HG03342 (cell line): ENCODE measurements at regions not wholly inside any gene's neighbourhood (a gene's known extent, or its start where the extent isn't known, plus 50 kb on each side); places are given as distances from the start of the nearest gene placed in this dataset.
"Not testable (repeated sequence)": the region's sequence is repeated elsewhere in the genome, so short reads cannot be mapped to it uniquely, and the experiment has no call there.

Source experiments
- ATAC-seq: cut with Tn5 transposase; IDR thresholded peaks from one replicate; pipeline ENCODE4 v1.9.1; 2021; ENCODE audit warnings: mild to moderate bottlenecking, moderate library complexity; ENCODE audit not compliant: unreplicated experiment

- ATAC-seq, result no peak
Measured at GRCh38 chr6:106802139-106802538, 172.4 kb downstream of the CD24 start.

GRCh38 chr6:106801256-106801655 lies 171.9 kb downstream of the QRSL1 start:
- ATAC-seq, result no peak

GRCh38 chr6:106800379-106800778 lies 171.0 kb downstream of the QRSL1 start:
- ATAC-seq, result no peak

- peak; percentile 82 for ATAC-seq
Measured at GRCh38 chr6:106799031-106799894, 169.9 kb downstream of the QRSL1 start.

GRCh38 chr6:106797186-106797585 lies 167.8 kb downstream of the QRSL1 start:
- ATAC-seq, result no peak

- no peak for ATAC-seq
Measured at GRCh38 chr6:106796781-106797180, 167.4 kb downstream of the QRSL1 start.

GRCh38 chr6:106794129-106794528 lies 164.8 kb downstream of the QRSL1 start:
- ATAC-seq, result no peak

GRCh38 chr6:106792536-106793236 lies 163.3 kb downstream of the QRSL1 start:
- no peak for ATAC-seq

GRCh38 chr6:106790935-106791334 lies 161.6 kb downstream of the QRSL1 start:
- no peak for ATAC-seq

GRCh38 chr6:106790149-106790770 lies 160.9 kb downstream of the QRSL1 start:
- no peak for ATAC-seq

- no peak for ATAC-seq
Measured at GRCh38 chr6:106789428-106790148, 160.2 kb downstream of the QRSL1 start.

- no peak for ATAC-seq
Measured at GRCh38 chr6:106788761-106789160, 159.4 kb downstream of the QRSL1 start.

GRCh38 chr6:106787327-106788196 lies 158.2 kb downstream of the QRSL1 start:
- ATAC-seq, result no peak

- ATAC-seq, result no peak
Measured at GRCh38 chr6:106785298-106785697, 155.9 kb downstream of the QRSL1 start.

- no peak for ATAC-seq
Measured at GRCh38 chr6:106783640-106784566, 154.5 kb downstream of the QRSL1 start.

- no peak for ATAC-seq
Measured at GRCh38 chr6:106782536-106783285, 153.3 kb downstream of the QRSL1 start.

- ATAC-seq, result not testable (repeated sequence)
Measured at GRCh38 chr6:106779552-106779951, 150.2 kb downstream of the QRSL1 start.

GRCh38 chr6:106778943-106779342 lies 149.6 kb downstream of the QRSL1 start:
- ATAC-seq, result no peak
